ENCODE measurements at regions not wholly inside any gene's neighbourhood (a gene's known extent, or its start where the extent isn't known, plus 50 kb on each side); places are given as distances from the start of the nearest gene placed in this dataset.
"Not testable (repeated sequence)": the region's sequence is repeated elsewhere in the genome, so short reads cannot be mapped to it uniquely, and the experiment has no call there.

- intact Hi-C loops (cut with DNase I), result no loop called here
- TF ChIP-seq EP300 (IDR thresholded peaks at IDR 0.05) (no peak), CTCF (IDR thresholded peaks at IDR 0.05) (no peak), POLR2A (IDR thresholded peaks at IDR 0.05; ENCODE audit: low read depth) (no peak), POLR2AphosphoS5 (IDR thresholded peaks at IDR 0.05) (no peak)
- H3K36me3 ChIP-seq, result no peaks in the 10 kb centered on the region
- H3K27me3 ChIP-seq, result peaks cover 0 to 2% (median 0%) of the 10 kb centered on the region in 4 donors
- no peak for DNase-seq (ENCODE audit: extremely low spot score)
- WGBS, result 87% methylated on average over 2 of the region's 2 CpGs
- no peak overlapping the region for H3K4me3 ChIP-seq
- no peaks in the 10 kb centered on the region for H3K9me3 ChIP-seq
- no peaks in the 10 kb centered on the region for H3K4me1 ChIP-seq
- H3K27ac ChIP-seq (replicated peaks in 1 of 4), result no peak overlapping the region
These were observed 64.6 kb upstream of the EPB41L4A start for GRCh38 chr5:112483704-112484103.

GRCh38 chr5:112485934-112486355 lies 66.9 kb upstream of the EPB41L4A start:
- intact Hi-C loops (cut with DNase I), result no loop called here
- Histone ChIP-seq H3K4me1 (no peaks in the 10 kb centered on the region), H3K27me3 (no peaks in the 10 kb centered on the region), H3K9me3 (no peaks in the 10 kb centered on the region), H3K27ac (replicated peaks in 1 of 4) (no peak overlapping the region), H3K36me3 (no peaks in the 10 kb centered on the region), H3K4me3 (no peak overlapping the region)
- DNase-seq (ENCODE audit: extremely low spot score), result no peak
- TF ChIP-seq EP300 (IDR thresholded peaks at IDR 0.05), result no peak
- TF ChIP-seq POLR2AphosphoS5 (IDR thresholded peaks at IDR 0.05), result no peak
- no peak for TF ChIP-seq CTCF (IDR thresholded peaks at IDR 0.05)
- no peak for TF ChIP-seq POLR2A (IDR thresholded peaks at IDR 0.05; ENCODE audit: low read depth)
- 34% methylated on average over 2 of the region's 2 CpGs for WGBS

GRCh38 chr5:112491257-112491656 lies 72.2 kb upstream of the EPB41L4A start:
- Histone ChIP-seq H3K4me1 (no peaks in the 10 kb centered on the region), H3K4me3 (no peak overlapping the region), H3K36me3 (no peaks in the 10 kb centered on the region), H3K27me3 (no peaks in the 10 kb centered on the region), H3K27ac (replicated peaks in 1 of 4) (no peak overlapping the region), H3K9me3 (no peaks in the 10 kb centered on the region)
- intact Hi-C loops (cut with DNase I), result no loop called here
- no peak for DNase-seq (ENCODE audit: extremely low spot score)
- WGBS, result 75% methylated on average over 5 of the region's 5 CpGs
- TF ChIP-seq CTCF (IDR thresholded peaks at IDR 0.05) (peak in 1 of 3 experiments; percentile 23), POLR2AphosphoS5 (IDR thresholded peaks at IDR 0.05) (no peak)

GRCh38 chr5:112492291-112492690 lies 73.2 kb upstream of the EPB41L4A start:
- WGBS, result 25% methylated on average over 7 of the region's 7 CpGs
- no peak overlapping the region for H3K4me3 ChIP-seq
- TF ChIP-seq POLR2AphosphoS5 (IDR thresholded peaks at IDR 0.05) (no peak), POLR2A (IDR thresholded peaks at IDR 0.05; ENCODE audit: low read depth) (no peak), CTCF (IDR thresholded peaks at IDR 0.05) (peak; percentile 18 to 45 (median 31))
- H3K4me1 ChIP-seq, result no peaks in the 10 kb centered on the region
- no peaks in the 10 kb centered on the region for H3K9me3 ChIP-seq
- DNase-seq (ENCODE audit: extremely low spot score), result no peak
- no peaks in the 10 kb centered on the region for H3K36me3 ChIP-seq
- intact Hi-C loops (cut with DNase I), result no loop called here
- no peaks in the 10 kb centered on the region for H3K27me3 ChIP-seq
- H3K27ac ChIP-seq (replicated peaks in 1 of 4), result no peak overlapping the region

GRCh38 chr5:112503749-112504501 lies 84.8 kb upstream of the EPB41L4A start:
- intact Hi-C loops (cut with DNase I); DNase-seq (ENCODE audit: extremely low spot score); H3K27me3 ChIP-seq; H3K9me3 ChIP-seq; H3K36me3 ChIP-seq; H3K4me3 ChIP-seq; H3K27ac ChIP-seq (replicated peaks in 1 of 4); H3K4me1 ChIP-seq: not testable (repeated sequence)
- 67% methylated on average over 3 of the region's 8 CpGs for WGBS

GRCh38 chr5:112509097-112509496 lies 90.0 kb upstream of the EPB41L4A start:
- DNase-seq (ENCODE audit: extremely low spot score), result not testable (repeated sequence)

More at GRCh38 chr5:112509097-112509496, 90.0 kb upstream of the EPB41L4A start:
- H3K36me3 ChIP-seq; H3K27me3 ChIP-seq; H3K4me3 ChIP-seq; intact Hi-C loops (cut with DNase I); H3K4me1 ChIP-seq; H3K27ac ChIP-seq (replicated peaks in 1 of 4): not testable (repeated sequence)
- peaks cover 0 to 19% (median 4%) of the 10 kb centered on the region in 4 donors for H3K9me3 ChIP-seq
